K562 (cell line): ENCODE measurements at regions not wholly inside any gene's neighbourhood (a gene's known extent, or its start where the extent isn't known, plus 50 kb on each side); places are given as distances from the start of the nearest gene placed in this dataset.
A peak's percentile ranks its signal among the peaks of the same experiment; 100 is the strongest.

ENCODE experiments used
- ATAC-seq: fragments of 200-7000 bp; cut with Tn5 transposase; 3 replicates; pipeline ENCODE4 v1.9.1; 2020; ENCODE audit warnings: moderate library complexity
- BruUV-seq: library from RNA; stranded (reverse); fragments of 400-500 nt; replicated peaks from 2 replicates; lab custom pipeline; 2021; lab: Mats Ljungman, UMichigan
- CTCF ChIA-PET: fragments of 300-600 bp; formaldehyde crosslinking; extraction: SDS; loops from one replicate; lab custom pipeline; 2021; ENCODE audit warnings: low intra/inter-chr PET ratio; lab: Yijun Ruan, JAX
- POLR2A ChIA-PET: fragments of 300-600, 350-650 bp; sonication (Branson Sonifier 250); formaldehyde crosslinking; extraction: SDS; loops from one replicate; lab custom pipeline; 2021; ENCODE audit warnings: antibody characterized with exemption, inconsistent platforms; lab: Yijun Ruan, JAX
- DNase-seq, 4 experiments: peaks; one replicate each; pipeline versions ENCODE4 v3.0.0 to v3.0.0-alpha.2; 2011 to 2018; ENCODE audit warnings: low spot score in 3 of 4, mixed read lengths in 3 of 4; ENCODE audit errors: extremely low read depth in 1 of 4
- FAIRE-seq: peaks from 2 replicates; lab custom pipeline; 2011; peaks lifted over from hg19 to GRCh38; lab: Jason Lieb, UNC
- H2AFZ ChIP-seq: 2 replicates; pipeline ENCODE4 v1.6.0; 2011; ENCODE audit warnings: low read depth, low read length, control low read depth, inconsistent platforms
- H3K27ac ChIP-seq: fragments of 200-600 bp; 3 replicates; pipeline ENCODE4 v1.8.0; 2011; ENCODE audit warnings: low read depth, mild to moderate bottlenecking, control low read depth, inconsistent platforms, low read length, moderate library complexity, mixed read lengths; ENCODE audit errors: extremely low read depth
- H3K27me3 ChIP-seq, 2 experiments: fragments of 300-600 bp in 1 of 2; 2 replicates in 1 of 2; 3 replicates in 1 of 2; pipeline versions ENCODE4 v1.6.0 to v1.8.0; 2011; ENCODE audit warnings: inconsistent platforms in 2 of 2, low read length in 2 of 2, mild to moderate bottlenecking in 1 of 2, mixed read lengths in 1 of 2, moderate library complexity in 1 of 2; ENCODE audit not compliant: control insufficient read depth in 2 of 2, insufficient read depth in 2 of 2
- H3K36me3 ChIP-seq: fragments of 300-600 bp; 3 replicates; pipeline ENCODE4 v1.8.0; 2011; ENCODE audit warnings: mild to moderate bottlenecking, low read length, inconsistent platforms; ENCODE audit not compliant: control insufficient read depth, insufficient read depth
- H3K4me1 ChIP-seq, 2 experiments: fragments of 200-600 bp in 1 of 2; replicated peaks in 1 of 2; 2 replicates in 1 of 2; 3 replicates in 1 of 2; pipeline versions ENCODE4 v1.5.1 to v1.8.0; 2011; ENCODE audit warnings: inconsistent platforms in 2 of 2, low read length in 2 of 2, mild to moderate bottlenecking in 1 of 2, mixed read lengths in 1 of 2, moderate library complexity in 1 of 2; ENCODE audit not compliant: control insufficient read depth in 2 of 2, insufficient read depth in 2 of 2
- H3K4me2 ChIP-seq: 2 replicates; pipeline ENCODE4 v1.6.1; 2011; ENCODE audit warnings: low read length, control low read depth, inconsistent platforms, mixed read lengths; ENCODE audit not compliant: insufficient read depth
- H3K4me3 ChIP-seq: fragments of 200-600 bp; sonication (generic), shearing (Covaris generic); 2 replicates; pipeline ENCODE4 v1.5.1; 2016; ENCODE audit warnings: control low read depth, inconsistent platforms
- H3K79me2 ChIP-seq: fragments of 200-600 bp; 3 replicates; pipeline ENCODE4 v1.8.0; 2011; ENCODE audit warnings: low read length, inconsistent platforms; ENCODE audit not compliant: control insufficient read depth, insufficient read depth
- H3K9ac ChIP-seq, 2 experiments: 2 replicates each; pipeline versions ENCODE4 v1.6.0 to v1.6.1; 2011; ENCODE audit warnings: low read depth in 2 of 2, low read length in 2 of 2, control low read depth in 1 of 2, inconsistent platforms in 1 of 2, mild to moderate bottlenecking in 1 of 2, mixed read lengths in 1 of 2; ENCODE audit not compliant: insufficient read depth in 1 of 2
- H3K9me1 ChIP-seq: one replicate; pipeline ENCODE4 v1.6.0; 2011; ENCODE audit warnings: inconsistent platforms, mild to moderate bottlenecking, low read length, moderate library complexity; ENCODE audit not compliant: control insufficient read depth, insufficient read depth
- H3K9me3 ChIP-seq: replicated peaks from 2 replicates; pipeline ENCODE4 v1.5.1; 2011; ENCODE audit warnings: low read depth, low read length, inconsistent platforms; ENCODE audit not compliant: control insufficient read depth, insufficient read depth
- H4K20me1 ChIP-seq: replicated peaks from 2 replicates; pipeline ENCODE4 v1.6.1; 2011; ENCODE audit warnings: low read length, inconsistent platforms, mixed read lengths; ENCODE audit not compliant: control insufficient read depth, insufficient read depth
- CEBPB ChIP-seq: fragments of 450-650 bp; IDR thresholded peaks from 2 replicates; pipeline ENCODE4 v1.6.1; 2016; ENCODE audit warnings: missing genetic modification characterization, missing compliant biosample characterization
- CEBPG ChIP-seq, 3 experiments: fragments of 200-800 bp in 1 of 3; sonication (Bioruptor generic) in 1 of 3; sonication (generic) in 1 of 3; formaldehyde crosslinking in 1 of 3; IDR thresholded peaks in 2 of 3; conservative IDR thresholded peaks in 1 of 3; 2 replicates each; pipeline versions ENCODE4 v1.6.1 to v1.8.0; 2016 to 2022; ENCODE audit warnings: missing compliant biosample characterization in 2 of 3, missing genetic modification characterization in 2 of 3, mild to moderate bottlenecking in 1 of 3, missing genetic modification reagents in 1 of 3
- FOXK2 ChIP-seq, 2 experiments: fragments of 450-650 bp; IDR thresholded peaks in 1 of 2; conservative IDR thresholded peaks in 1 of 2; 2 replicates each; pipeline ENCODE4 v1.6.1; 2016; ENCODE audit warnings: low read depth in 2 of 2, mild to moderate bottlenecking in 1 of 2
- HMGXB4 ChIP-seq: sonication (generic); formaldehyde crosslinking; IDR thresholded peaks from 2 replicates; pipeline ENCODE4 v1.8.1; 2023; ENCODE audit warnings: mild to moderate bottlenecking, missing genetic modification reagents
- ILF3 ChIP-seq: fragments of 450-650 bp; IDR thresholded peaks from 2 replicates; pipeline ENCODE4 v1.6.1; 2018; ENCODE audit warnings: antibody characterized with exemption, mild to moderate bottlenecking, moderate library complexity, borderline replicate concordance
- MLLT1 ChIP-seq, 2 experiments: fragments of 450-650 bp; IDR thresholded peaks; 2 replicates each; pipeline ENCODE4 v1.6.1; 2016
- PHB2 ChIP-seq: fragments of 450-650 bp; IDR thresholded peaks from 2 replicates; pipeline ENCODE4 v1.6.1; 2017; ENCODE audit warnings: low read depth
- SMAD1 ChIP-seq: fragments of 150-350 bp; IDR thresholded peaks from 2 replicates; pipeline ENCODE4 v1.6.1; 2014; ENCODE audit warnings: low read length, low read depth; ENCODE audit not compliant: partially characterized antibody
- SRF ChIP-seq, 2 experiments: fragments of 250-450, 450-650 bp in 1 of 2; sonication (Bioruptor Pico) in 1 of 2; sonication (generic) in 1 of 2; formaldehyde crosslinking; IDR thresholded peaks; 2 replicates each; pipeline versions ENCODE4 v1.5.0 to v1.5.1; 2020 to 2022; ENCODE audit warnings: mild to moderate bottlenecking in 1 of 2, missing genetic modification reagents in 1 of 2
- U2AF2 ChIP-seq: fragments of 200-400 bp; formaldehyde crosslinking; optimal IDR thresholded peaks from 2 replicates; pipeline ENCODE3; 2017; ENCODE audit warnings: low read depth, mild to moderate bottlenecking, low read length
- UBTF ChIP-seq, 2 experiments: IDR thresholded peaks; 2 replicates each; pipeline ENCODE4 v1.6.1; 2012; ENCODE audit warnings: improper control_type of control experiment in 2 of 2, low read depth in 2 of 2, low read length in 2 of 2, borderline replicate concordance in 1 of 2
- ZBTB43 ChIP-seq: sonication (generic); formaldehyde crosslinking; IDR thresholded peaks from 2 replicates; pipeline ENCODE4 v1.8.0; 2023; ENCODE audit warnings: mild to moderate bottlenecking, missing genetic modification reagents
- ZFP1 ChIP-seq: fragments of 450-650 bp; formaldehyde crosslinking; IDR thresholded peaks from 2 replicates; pipeline ENCODE4 v1.4.0; 2020; ENCODE audit warnings: mild to moderate bottlenecking, mixed read lengths
- ZFP30 ChIP-seq: fragments of 250-450 bp; sonication (Bioruptor Pico); IDR thresholded peaks from 2 replicates; pipeline ENCODE4 v1.8.0; 2022; ENCODE audit warnings: moderate library complexity, mild to moderate bottlenecking, inconsistent platforms, borderline replicate concordance
- ZNF347 ChIP-seq: fragments of 450-650 bp; formaldehyde crosslinking; IDR thresholded peaks from 2 replicates; pipeline ENCODE4 v1.4.0; 2020; ENCODE audit warnings: low read depth, mild to moderate bottlenecking, moderate library complexity
- WGBS: fragments of 100-300 bp; shearing (Covaris generic); methylation state at CpG from one replicate; pipeline ENCODE4 v1.1.6; 2016; ENCODE audit warnings: low coverage, mixed read lengths; ENCODE audit not compliant: insufficient coverage; ENCODE audit errors: missing lambda C conversion rate; 5-methylcytosine and 5-hydroxymethylcytosine counted together
- in situ Hi-C: fragments of 300-500 bp; cut with MboI; formaldehyde crosslinking; loops from 4 replicates; pipeline ENCODE4 v1.15.0; 2018; ENCODE audit warnings: inconsistent platforms, mixed read lengths
- intact Hi-C: fragments of 100-400 bp; cut with micrococcal nuclease; formaldehyde crosslinking; loops from 2 replicates; pipeline ENCODE4 v1.14.2; 2022

GRCh38 chr9:87381050-87381711 is 116.5 kb upstream of the DAPK1 start:
- Histone ChIP-seq H3K4me3 (no peak overlapping the region), H3K4me2 (no peak overlapping the region), H2AFZ (no peak overlapping the region), H3K27ac (no peak overlapping the region), H4K20me1 (no peaks in the 10 kb centered on the region), H3K4me1 (no peaks in the 10 kb centered on the region; a peak in 1 of 5 replicates), H3K9ac (no peak overlapping the region), H3K36me3 (no peaks in the 10 kb centered on the region), H3K27me3 (peaks cover 0 to 6% of the 10 kb centered on the region in 2 experiments; a peak in 2 of 5 replicates), H3K9me1 (no peaks in the 10 kb centered on the region), H3K79me2 (no peaks in the 10 kb centered on the region), H3K9me3 (no peaks in the 10 kb centered on the region)
- BruUV-seq: no TSS peak
- ATAC-seq (no peak), FAIRE-seq (no peak), DNase-seq (no peak)
- intact Hi-C loops (no loop called here), in situ Hi-C loops (no loop called here)
- CTCF ChIA-PET: no interaction called here
- WGBS: 8% methylated on average over 4 of the region's 4 CpGs
- POLR2A ChIA-PET: no interaction called here
- TF ChIP-seq CEBPG (CRISPR knock-in tag; IDR thresholded peaks at IDR 0.05) (no peak), CEBPG (tag; conservative IDR thresholded peaks at IDR 0.05 in 1 of 2, IDR thresholded peaks at IDR 0.05 in 1 of 2) (peak; percentile 71 to 93), ZFP1 (CRISPR knock-in tag) (no peak), SMAD1 (no peak), ZNF347 (CRISPR knock-in tag) (no peak), PHB2 (no peak), U2AF2 (no peak), CEBPB (tag) (peak; percentile 77), SRF (CRISPR knock-in tag; IDR thresholded peaks at IDR 0.05) (no peak), ZBTB43 (CRISPR knock-in tag) (no peak), MLLT1 (IDR thresholded peaks at IDR 0.05) (no peak), HMGXB4 (CRISPR knock-in tag) (no peak), FOXK2 (conservative IDR thresholded peaks at IDR 0.05 in 1 of 2, IDR thresholded peaks at IDR 0.05 in 1 of 2; ENCODE audit: low read depth in 2 of 2) (no peak), ZFP30 (CRISPR knock-in tag) (no peak), ILF3 (no peak), UBTF (IDR thresholded peaks at IDR 0.05; ENCODE audit: borderline replicate concordance in 1 of 2, low read depth in 2 of 2, low read length in 2 of 2) (no peak)
